NCI-H1417 treated with DMSO at 0.1 percent for 48 hours (cell line): ENCODE measurements at regions not wholly inside any gene's neighbourhood (a gene's known extent, or its start where the extent isn't known, plus 50 kb on each side); places are given as distances from the start of the nearest gene placed in this dataset.

ENCODE experiments used
- DNase-seq: peaks from one replicate; lab custom pipeline; 2025; lab: John Stamatoyannopoulos, UW

DNA sequence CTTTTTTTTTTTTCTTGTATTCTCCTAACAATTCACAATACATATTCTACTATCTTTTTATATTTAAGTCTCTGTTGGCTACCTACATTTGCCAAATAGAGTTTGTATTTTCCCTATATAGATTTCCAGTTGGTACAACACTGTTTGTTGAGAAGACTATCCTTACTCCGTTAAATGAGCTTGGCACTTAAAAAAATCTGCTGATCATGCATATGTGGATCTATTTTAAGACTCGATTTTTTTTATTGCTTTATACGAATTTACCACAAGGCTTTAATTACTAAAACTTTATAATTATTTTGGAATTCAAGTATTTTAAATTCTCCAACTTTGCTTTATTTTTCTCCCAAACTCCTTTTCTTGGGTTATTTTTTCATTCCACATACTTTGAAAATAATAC is 855.6 kb downstream of the C6orf118 start:
- no peak for DNase-seq

DNA sequence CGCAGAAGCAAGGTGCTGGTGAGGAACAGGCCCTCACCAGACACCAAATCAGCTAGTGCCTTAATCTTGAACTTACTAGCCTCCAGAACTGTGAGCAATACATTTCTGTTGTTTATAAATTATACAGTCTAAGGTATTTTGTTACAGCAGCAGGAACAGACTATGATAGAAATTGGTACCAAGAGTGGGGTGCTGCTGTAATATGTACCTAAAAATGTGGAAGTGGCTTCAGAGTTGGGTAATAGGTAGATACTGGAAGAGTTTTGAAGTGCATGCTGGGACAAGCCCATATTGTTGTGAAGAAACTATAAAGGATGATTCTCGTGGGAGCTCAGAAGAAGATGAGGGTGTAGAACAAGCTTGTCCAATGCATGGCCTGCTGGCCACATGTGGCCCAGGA is 866.8 kb downstream of the C6orf118 start:
- no peak for DNase-seq

DNA sequence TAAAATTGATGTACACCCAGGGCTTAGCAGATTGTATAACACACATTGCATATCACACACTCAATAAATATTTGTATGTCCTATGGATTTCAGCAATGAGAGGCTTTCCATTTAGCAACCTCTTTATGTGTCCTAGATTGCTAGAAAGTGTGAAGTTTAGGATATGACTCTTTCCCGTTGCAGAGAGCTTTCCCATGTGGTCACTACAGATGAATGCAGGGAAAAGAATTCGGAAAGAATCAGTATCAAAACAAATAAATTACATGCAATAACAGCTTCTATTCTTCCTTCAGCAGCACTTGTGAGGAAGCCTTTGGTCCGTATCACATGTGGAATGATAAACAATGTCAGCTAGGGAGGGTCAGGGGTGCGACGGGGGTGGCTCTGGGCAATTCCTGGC is 870.1 kb downstream of the C6orf118 start:
- DNase-seq = no peak

DNA sequence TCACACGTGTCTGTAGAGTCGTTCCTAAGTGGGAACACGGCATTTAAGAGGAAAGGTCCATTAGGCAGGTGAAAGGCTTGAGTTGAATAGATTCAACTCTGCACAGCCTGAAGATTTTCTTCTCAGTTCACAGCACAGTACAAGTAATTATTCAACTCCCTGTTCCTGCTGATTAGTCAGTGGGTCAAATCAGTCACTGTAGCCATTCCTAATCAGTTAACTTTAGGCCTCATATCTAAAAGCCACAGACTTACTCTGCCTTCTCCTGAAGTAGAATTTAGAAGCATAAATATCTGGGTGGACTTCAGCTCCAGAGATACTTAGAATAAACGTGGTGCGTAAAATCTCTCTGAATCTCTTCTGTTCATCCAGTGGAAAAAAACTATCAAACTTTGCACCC is 872.4 kb downstream of the C6orf118 start:
- DNase-seq = no peak

DNA sequence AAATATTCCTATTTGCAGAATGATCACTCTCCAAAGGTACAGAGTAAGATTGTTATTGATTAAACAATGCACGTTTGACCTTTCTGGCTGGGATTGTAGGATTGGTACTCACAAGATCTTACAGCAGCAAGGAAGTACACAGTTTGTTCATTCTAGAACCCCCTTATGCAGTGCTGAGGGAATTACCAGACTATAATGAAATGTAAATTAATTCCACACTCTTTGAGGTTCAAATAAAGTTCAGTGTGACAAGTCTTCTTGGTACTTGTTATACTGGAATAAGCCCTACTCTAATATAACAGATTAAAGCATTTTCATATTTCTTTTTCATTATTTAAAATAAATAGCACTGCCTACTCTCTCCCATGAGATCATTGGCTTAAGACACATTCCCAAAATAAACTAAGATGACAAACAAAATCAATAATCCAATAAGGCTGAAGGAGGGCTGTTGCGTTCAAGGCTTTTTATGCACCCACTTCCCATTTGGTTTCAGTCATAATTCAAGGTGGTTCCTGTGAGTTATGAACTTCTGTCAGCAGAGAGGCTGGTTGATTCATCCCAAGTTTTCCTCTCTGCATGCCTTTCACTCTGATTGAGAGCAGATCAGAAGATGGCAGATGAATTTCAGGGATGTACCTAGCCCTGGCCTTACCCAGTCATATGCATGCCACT is 881.5 kb downstream of the C6orf118 start:
- DNase-seq = no peak

DNA sequence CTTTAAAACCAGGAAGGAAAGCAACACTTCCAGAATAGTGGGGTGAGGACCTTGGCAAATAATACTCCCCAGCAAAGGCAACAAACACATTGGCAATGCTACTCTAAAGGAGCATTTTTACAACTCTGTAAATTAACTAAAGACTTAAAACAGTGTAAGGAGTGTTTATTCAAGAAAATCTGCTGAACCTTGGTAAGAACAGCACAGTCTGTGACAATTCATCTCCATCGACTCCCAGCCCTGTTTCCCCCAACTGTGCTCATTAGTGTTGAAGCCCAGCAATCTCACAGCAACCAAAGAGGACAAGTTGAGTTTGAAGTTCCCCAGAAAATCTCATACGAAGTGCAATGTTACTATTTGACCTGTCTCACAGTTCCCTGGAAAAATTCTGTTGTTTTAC is 884.9 kb downstream of the C6orf118 start:
- no peak for DNase-seq

DNA sequence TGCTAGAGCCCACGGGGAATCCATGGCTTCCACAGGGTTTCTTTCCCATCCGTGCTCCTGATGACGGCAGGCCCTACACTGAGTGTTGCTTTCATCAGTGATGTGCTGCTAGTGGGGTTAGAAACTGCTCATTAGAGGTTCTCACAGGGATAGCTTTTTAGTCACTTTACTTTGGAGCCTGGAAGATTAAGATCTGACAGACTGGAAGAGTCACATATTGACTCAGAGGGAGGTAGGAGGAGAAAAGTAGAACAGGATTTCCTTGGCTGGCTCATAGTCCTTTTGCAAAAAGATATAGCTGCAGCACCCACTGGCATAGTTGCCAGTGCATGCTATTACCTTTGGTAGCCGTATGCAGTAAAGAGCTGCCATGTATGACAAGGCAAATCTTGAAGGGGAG is 890.3 kb downstream of the C6orf118 start:
- no peak for DNase-seq

DNA sequence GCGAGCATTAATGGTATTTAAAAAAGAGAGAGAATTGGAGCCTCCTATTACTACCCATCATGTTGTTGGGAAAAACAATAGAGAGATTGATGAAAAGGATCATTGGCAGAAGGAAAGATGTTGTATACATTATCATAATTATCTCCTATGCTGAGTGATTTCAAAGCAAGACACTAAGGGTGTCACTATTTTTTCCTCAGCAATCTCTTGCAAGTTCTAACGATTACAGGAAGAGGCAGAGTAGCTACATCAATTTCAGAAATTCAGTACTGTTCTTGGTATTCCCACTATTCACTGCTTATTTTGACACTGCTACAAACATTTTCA is 891.2 kb downstream of the C6orf118 start:
- no peak for DNase-seq

DNA sequence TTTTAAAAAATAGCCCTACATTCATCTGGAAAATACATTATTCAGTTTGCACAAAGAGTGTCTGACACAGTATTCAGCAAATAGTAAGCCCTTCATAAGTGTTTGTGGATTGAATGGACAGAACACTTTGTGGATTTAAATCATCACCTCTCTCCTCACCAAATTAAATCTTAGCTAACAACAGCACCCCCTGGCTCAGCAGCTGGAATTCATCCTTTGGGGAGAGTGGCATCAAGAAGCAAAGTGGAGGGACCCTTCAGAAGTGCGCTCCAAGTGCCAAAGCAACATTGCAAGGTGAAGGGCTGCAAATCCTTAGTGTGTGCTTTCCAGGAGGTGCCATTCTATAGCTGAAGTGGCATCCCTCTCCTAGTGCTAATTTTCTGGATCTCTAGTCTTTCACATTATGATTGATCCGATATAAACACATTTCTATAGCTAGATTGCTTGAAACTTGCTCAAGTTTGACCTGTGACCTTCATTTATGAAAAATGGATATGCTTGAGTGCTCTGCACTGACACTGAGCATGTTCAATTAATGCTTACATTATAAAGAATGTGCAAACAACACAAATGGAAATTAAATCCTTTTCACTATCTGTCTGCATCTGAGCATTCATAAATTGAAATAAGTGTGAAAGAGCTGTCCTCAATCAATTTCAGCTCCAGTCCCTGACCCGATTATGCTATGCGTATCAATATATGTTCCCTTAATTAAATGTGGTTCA is 891.7 kb downstream of the C6orf118 start:
- no peak for DNase-seq

DNA sequence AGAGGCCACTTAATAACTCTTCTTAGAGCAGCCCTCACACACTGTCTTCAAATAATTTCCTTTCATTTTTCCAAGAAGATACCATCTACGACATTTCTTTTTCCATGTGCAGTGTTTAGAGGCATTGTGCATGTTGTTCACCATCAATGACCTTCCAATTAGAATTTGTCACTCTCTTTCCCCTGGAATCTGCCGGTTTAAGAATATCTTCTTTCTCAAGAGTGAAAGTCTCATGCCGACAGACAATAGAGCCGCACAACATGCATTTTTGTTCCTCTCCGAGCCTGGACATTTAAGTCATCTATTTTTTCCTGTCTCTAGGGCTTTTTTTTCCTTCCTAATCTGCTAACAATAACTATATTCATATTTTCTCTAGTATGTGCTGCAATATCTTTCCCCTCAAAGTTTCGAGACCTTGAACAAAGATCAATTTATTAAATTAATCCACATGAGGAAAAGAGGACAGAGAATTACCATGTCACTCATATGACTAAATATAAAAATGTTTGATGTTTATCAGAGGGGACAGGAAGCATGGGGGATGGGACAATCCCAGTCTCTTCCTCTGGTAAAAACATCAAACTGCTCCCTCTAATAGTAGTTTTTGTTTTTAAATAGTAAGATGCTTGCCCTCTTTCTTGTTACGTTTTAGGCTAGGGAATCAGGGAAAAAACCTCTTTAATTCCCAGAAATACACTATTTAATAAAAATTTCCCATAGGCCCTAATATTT is 893.4 kb downstream of the C6orf118 start:
- DNase-seq = no peak

DNA sequence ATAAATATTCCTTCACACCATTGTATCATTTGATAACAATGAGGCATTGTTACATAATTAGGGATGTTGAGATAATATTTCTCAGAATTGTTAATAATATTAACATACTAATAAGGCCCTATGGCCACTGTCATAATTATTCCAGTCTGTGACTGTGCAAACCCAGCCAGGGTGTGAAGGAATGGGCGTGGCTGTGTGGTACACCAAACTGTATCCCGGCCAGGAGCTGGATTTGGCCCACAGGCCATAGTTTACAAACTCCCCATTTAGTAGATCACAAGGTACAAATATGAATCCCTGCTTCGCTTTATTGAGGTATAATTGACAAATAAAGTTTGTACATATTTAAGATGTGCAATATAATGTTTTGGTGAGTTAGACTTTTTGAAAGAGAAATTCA is 894.7 kb downstream of the C6orf118 start:
- no peak for DNase-seq

DNA sequence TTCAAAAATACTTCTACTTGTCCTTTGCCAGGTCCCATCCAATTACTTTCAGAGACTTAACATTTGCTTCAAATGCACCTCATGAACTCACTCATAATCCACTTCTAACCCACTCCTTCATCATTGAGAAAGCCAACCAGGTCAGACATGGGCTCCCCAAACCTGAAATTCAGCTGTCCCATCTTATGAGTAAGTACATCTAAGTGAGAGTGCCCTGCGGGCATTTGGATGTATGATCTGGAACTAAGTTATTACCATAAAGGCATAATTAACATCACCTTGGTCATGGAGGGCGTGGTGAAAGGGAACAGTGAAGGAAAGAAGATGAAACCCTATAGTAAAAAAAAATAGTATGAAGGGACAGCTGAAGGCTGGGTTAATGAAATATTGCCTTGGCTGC is 896.8 kb downstream of the C6orf118 start:
- no peak for DNase-seq

DNA sequence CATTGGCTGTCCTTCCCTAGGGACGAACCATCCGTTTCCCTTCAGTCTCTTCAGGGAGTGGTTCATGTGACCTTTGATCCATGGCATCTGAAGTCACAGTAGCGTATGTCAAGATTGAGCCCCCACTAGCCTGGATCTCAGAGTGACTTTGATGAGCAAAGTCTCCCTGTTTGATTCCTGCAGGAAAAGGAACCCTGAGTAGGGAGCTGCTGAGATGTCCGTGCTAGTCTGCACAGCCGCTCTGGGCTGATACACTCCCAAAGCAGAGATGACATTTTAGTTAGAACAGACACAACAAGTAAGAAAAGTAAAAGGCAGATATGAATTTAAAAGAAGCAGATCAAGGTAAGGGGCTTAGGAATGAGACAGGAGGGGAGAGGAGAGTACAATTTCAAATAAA is 899.4 kb downstream of the C6orf118 start:
- DNase-seq = no peak

DNA sequence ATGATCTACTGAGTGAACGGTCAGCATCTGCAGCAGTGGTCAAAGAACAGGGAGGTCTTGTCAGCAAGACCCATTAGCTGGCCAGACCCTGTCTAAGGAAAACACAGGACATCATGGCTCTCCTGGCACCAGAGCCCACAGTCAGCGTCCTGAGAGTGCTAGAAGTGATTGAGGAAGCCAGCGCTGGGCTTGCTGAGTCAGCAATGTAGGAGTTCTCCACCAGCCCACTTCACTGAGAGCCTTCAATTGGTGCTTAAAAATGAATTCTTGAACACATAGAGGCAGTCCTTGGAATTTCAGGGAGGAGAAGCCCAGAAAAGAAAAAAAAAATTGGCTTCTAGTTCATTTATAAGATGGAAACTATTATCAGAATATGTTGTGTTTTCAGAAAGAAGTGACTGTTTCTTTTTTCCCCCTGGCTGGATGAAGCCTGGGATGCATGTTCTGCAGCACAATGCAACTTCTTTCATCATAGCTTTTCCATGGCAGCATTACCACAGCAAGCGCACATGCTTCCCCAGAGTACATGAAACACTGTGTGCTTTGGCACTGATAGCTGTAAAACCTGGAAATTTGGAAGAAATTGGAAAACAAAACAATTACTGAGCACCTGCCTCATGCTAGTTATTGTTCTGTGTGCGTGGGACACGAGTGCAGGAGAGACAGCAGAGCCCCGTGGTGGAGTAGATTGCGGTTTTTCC is 899.9 kb downstream of the C6orf118 start:
- DNase-seq = no peak

DNA sequence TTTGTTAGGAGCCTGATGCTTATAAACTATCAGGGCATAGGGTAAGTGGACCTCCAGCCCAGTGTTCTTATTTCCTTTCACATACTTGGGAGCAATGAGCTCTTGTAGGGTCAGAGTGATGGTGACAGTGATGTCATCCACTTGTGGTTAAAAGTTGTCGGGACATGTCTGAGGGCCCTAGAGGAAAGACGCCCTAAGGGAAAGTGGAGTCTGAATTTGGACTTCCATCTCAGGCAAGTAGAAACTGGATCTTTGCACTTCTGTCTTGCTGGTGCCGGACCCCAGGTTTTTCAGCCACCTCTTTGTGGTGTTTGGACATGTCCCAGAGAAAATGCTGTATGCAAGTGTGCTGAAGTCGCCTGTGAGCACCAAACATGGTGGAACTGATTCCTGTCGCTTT is 900.5 kb downstream of the C6orf118 start:
- DNase-seq = no peak

DNA sequence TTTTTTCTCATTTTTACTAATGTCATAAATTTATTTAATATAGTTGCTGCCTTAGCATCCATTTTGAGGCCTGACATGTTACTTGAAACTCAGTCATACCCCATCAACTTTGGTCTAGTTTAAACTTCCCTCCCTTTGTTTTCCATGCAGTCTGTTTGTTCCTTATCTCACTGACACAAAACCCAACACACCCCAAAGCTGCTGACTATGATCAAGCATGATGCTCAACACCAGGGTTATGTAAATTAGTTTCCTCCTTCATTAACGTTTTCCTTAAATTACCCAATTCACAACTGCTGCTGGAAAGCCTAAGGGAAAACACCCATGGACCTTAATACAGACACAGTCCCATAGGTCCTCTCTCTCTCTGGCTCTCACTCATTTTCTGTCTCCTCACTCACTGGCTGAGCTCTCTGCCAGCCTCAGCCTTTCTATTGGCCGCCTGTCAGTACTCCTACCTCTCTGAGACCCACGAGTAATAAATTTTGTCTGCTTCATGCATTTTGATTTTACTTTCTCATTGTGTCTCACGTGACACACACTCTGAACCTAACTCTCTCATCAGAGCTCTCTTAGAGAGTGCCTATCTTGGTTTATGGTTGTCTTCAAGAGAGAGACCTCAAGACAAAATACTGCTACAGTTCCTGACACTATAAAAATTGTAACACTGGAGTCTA is 904.5 kb downstream of the C6orf118 start:
- DNase-seq = no peak

DNA sequence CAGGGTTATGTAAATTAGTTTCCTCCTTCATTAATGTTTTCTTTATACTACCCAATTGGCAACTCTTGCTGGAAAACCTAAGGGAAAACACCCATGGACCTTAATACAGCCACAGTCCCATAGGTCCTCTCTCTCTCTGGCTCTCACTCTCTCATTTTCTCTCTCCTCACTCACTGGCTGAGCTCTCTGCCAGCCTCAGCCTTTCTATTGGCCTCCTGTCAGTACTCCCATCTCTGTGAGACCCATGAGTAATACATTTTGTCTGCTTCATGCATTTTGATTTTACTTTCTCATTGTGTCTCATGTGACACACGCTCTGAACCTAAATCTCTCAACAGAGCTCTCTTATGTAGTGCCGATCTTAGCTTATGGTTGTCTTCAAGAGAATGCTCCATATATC is 907.5 kb downstream of the C6orf118 start:
- DNase-seq = no peak

DNA sequence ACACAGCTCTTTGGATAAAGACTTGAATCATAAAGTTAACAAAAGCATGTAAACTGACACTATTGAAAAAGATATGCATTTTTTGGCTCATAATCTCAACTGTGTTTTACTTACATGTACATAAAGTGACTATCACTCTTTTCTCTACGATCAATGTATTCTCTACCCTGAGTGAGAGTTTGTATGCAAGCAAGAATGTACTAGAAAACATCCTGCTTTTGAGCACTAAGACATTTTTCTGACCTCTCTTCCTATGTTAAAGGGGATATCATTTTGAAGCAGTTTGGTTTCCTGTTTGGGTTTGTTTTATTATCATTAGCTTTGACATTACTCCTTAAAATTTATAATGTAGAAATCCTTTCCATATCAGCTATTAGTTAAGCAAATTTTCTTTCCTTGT is 910.8 kb downstream of the C6orf118 start:
- DNase-seq = no peak

DNA sequence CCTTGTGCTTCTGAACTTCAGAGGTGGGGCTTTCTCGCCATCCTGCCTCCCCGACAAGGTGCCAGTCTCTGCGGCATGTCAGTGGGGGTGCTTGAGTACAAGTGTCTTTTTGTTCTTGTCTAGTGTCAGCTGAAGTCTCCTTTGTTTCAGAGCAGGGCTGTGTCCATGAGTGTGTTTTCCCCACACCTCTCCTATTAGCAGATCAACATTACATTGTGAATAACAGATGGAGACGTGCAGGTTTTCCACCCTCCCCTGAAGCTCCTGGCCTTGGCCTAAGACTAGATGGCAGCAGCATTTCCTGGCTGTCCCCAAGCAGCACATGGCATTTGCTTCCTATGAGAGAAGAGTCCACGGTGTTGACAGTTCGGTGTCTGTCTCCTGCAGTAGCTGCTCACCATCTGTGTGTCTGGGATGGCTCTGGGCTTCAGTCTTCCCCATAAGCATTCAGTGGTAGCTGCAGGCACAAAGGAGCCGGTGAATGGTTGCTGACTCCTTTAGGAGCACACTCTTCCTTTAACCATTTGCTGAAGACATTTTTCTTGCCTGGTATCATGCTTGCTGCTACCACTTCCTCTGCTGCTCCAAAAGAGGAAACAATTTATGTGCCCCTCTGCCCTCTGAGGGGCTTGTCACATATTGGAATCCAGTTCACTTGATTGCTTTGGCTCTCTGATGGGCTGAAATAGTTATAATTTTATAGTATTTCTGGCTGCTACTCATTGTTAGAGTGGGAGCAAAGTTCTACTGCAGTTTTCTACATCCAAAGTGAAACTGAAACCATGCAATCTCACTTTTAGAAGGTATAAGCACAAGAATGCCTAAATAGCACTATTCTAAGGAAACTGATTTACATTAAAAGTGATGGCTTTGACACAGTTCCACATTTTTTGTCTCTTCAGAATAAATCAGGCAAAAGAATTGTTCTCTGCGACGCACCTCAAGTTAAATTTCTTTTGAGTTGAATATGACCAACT is 913.0 kb downstream of the C6orf118 start:
- no peak for DNase-seq

DNA sequence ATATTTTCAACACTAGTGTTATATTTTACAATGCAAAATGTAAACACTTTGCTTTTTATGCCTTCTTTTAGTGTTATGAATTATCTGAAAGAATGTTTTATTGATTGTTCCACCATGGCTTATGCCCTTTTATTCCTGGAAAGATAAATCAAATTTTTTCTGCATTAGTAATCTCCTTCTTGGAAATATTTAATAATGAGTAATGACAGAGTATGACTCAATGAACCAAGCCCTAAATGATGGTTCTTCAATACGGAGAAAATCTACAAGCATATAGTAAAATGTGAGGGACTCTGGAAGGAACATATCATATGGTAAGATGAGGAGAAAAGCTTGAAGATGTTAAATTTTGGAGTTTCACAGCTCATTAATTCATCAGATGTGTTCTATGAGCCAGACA is 929.6 kb downstream of the C6orf118 start:
- DNase-seq = no peak

DNA sequence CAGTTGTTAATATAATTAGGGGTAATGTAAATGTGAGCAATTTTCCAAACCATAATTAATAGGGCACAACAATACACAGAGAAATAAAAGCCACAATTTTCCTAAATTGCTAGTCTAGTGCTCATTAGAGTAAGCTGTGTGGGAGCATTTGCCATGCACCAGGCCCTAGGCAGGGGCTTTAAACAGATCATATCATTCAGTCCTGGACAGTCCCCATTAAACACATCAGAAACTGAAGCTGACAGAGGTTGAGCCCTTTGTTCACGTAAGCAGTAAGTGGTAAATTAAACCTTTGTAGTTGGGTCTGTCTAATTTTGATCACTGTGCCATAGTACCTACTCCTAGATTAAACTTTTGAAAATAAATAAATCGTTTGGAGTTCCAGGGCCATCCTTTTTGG is 931.1 kb downstream of the C6orf118 start:
- peak; percentile 72 for DNase-seq
